Frontal cortex (tissue), 3 donors: ENCODE measurements at regions not wholly inside any gene's neighbourhood (a gene's known extent, or its start where the extent isn't known, plus 50 kb on each side); places are given as distances from the start of the nearest gene placed in this dataset.

Source experiments
- DNase-seq, 2 donors: peaks; one replicate each; pipeline ENCODE4 v3.0.0; 2012; ENCODE audit warnings: low spot score in 2 of 2
- FAIRE-seq: peaks from 2 replicates; lab custom pipeline; 2012; peaks lifted over from hg19 to GRCh38; lab: Jason Lieb, UNC
- donor health status: control.
- donor health status: control.
- donor health status: control.

DNA sequence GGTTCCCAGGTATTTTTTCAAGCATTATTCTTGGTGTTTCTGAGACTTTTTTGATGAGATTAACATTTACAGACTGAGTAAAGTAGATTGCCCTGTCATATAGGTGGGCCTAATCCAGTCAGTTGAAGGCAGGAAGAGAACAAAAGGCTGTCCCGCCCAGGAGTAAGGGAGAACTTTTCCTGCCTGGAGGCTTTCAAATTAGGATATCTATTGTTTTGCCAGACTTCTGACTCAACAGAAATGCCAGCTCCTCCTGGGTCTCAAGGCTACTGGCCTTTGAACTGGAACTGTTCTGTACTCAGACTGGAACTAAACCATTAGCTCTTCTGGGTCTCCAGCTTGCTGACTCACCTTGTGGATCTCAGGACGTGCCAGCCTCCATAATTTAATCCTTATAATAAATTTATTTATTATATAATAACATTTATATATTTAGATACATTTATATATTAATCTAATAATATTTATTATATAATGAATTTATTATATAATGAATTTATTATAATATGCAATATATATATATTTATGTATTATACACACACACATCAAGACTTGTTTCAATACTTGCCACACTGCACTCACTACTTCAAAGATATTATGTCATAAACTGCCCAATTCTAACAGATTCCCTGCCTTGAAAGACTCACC lies 510.8 kb upstream of the B3GALT2 start:
- DNase-seq (no peak), FAIRE-seq (no peak)

GRCh38 chr1:193694741-193695140 lies 508.3 kb upstream of the B3GALT2 start:
- DNase-seq (no peak), FAIRE-seq (no peak)

DNA sequence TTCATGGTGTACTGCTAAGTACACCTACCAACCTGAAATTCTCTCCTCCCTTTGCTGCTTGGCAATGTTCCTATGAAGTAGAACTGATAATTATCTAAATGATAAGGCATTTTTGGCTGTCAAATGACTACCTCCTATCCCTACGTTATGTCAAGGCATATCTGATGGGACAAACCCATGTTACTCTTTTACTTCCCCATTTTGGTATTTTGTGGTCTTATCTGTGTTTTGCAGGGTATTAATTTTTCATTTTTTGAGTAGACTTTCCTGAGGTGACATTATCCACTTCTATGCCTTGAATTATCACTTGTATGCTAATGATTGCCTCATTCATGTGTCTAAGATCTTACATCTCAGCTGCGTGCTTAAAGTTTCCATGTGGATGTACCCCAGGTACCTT lies 499.6 kb upstream of the B3GALT2 start:
- DNase-seq (no peak), FAIRE-seq (no peak)

DNA sequence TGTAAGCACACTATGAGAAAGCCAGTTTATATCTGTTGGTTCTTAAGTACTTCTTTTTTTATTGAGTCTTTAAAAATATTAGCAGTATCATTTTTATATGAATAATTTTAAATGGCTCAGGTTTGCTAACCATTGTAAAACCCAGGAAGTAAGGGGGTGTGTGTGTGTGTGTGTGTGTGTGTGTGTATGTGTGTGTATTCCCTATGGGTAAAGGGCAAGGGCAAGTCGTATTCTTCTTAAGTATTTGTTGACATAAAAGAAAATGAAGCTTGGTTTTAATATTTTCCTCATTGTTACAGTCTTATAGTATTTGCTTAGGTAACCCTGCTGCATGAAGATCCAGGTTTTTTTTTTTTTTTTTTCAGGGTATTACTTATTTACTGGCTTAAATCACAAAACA lies 495.0 kb upstream of the B3GALT2 start:
- DNase-seq (no peak), FAIRE-seq (no peak)

GRCh38 chr1:193680924-193681316 lies 494.5 kb upstream of the B3GALT2 start:
- no peak for FAIRE-seq
- DNase-seq = no peak

DNA sequence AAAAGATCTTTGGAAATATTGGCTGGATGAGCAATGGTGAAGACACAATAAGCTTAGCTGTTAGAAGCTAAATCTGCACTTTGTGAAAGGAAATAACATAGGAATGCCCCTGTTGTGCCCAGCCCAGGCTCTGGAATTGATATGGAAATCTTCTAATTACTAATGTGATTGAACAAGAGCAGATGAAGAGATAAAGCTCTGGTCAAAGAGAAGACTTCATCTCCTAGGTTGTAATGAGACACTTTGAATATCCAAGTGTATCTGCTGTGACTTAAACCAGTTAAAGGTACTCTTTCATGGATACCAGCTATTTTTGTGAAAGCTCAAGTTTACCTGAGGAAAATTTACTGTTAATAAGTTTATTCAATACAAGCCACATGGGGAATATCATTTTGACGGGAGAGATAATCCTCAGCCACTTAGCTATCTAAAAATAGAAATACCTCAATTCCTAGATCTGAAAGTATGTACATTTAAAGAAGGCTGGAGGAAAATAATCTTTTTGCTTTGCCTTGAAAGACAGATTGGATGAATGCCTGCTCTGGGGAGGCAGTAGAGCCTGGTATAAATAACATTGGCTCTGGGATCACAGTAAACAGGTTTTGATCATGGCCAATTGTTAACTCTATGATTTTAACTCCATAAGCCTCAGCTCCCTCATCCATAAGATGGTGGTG lies 494.0 kb upstream of the B3GALT2 start:
- FAIRE-seq (no peak), DNase-seq (no peak)

GRCh38 chr1:193677874-193678273 lies 491.5 kb upstream of the B3GALT2 start:
- no peak for DNase-seq
- no peak for FAIRE-seq

- FAIRE-seq = no peak
These were observed 490.7 kb upstream of the B3GALT2 start for GRCh38 chr1:193676996-193677549.

DNA sequence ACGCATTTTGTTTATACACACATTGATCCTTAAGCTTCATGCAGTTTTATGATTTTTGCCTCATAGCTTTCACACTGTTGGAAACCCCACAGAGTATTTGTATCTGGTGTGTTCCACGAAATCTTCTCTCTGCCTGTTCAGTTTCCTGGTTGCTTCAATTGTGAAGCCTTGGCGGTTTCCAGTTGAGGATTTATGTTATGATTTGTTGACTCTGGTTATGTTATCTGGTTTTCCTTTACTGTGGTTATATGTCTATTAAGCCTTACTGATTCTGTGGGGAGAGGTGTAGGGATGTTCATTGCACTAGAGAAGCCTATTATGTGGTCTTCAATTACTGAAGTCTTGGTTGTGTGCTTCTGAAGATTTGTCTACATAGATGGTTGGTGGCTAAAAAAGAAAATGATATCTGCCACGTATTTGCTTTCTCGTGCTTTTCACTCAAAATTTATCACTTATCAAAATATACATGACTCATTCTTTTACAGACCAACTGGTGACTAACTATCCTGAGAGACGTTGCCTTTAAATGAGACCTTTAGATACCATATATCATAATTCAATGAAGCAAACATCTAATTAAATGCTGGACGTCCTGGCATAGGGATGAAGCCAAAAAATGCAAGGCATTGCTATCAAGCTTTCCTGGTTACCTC lies 488.0 kb upstream of the B3GALT2 start:
- FAIRE-seq = no peak
- no peak for DNase-seq

More at GRCh38 chr1:193676996-193677549, 490.7 kb upstream of the B3GALT2 start:
- no peak for DNase-seq

GRCh38 chr1:193666485-193667083 lies 480.2 kb upstream of the B3GALT2 start:
- no peak for DNase-seq
- no peak for FAIRE-seq

- FAIRE-seq (no peak), DNase-seq (no peak)
These were observed 477.6 kb upstream of the B3GALT2 start for GRCh38 chr1:193663965-193664364.

GRCh38 chr1:193662030-193662429 lies 475.6 kb upstream of the B3GALT2 start:
- no peak for FAIRE-seq

GRCh38 chr1:193661385-193661784 lies 475.0 kb upstream of the B3GALT2 start:
- DNase-seq = no peak

More at GRCh38 chr1:193662030-193662429, 475.6 kb upstream of the B3GALT2 start:
- DNase-seq = no peak

GRCh38 chr1:193660428-193660827 lies 474.0 kb upstream of the B3GALT2 start:
- FAIRE-seq (no peak), DNase-seq (no peak)

More at GRCh38 chr1:193661385-193661784, 475.0 kb upstream of the B3GALT2 start:
- FAIRE-seq = no peak

GRCh38 chr1:193658691-193659090 lies 472.3 kb upstream of the B3GALT2 start:
- DNase-seq (no peak), FAIRE-seq (no peak)

GRCh38 chr1:193658081-193658480 lies 471.7 kb upstream of the B3GALT2 start:
- FAIRE-seq = no peak
- no peak for DNase-seq

GRCh38 chr1:193657552-193657951 lies 471.1 kb upstream of the B3GALT2 start:
- no peak for FAIRE-seq
- DNase-seq = no peak

DNA sequence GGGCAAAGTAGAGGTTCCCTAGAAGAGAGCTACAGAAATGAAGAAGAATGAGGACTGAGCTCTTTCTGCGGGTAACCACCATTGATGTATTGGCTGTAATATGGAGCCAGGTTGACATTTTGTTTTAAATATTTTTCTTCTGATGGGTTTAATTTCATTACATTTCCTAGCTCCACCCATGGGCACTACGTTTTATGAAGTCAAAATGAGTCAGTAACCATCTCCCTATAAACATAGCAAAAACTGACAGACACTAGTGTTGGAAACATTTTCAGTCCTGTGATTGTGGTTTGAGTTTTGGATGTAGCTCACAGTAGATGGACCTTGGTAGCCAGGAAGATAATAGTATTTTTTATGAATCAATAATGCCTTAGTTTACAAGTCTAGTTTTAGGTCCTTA lies 470.4 kb upstream of the B3GALT2 start:
- FAIRE-seq (no peak), DNase-seq (no peak)

DNA sequence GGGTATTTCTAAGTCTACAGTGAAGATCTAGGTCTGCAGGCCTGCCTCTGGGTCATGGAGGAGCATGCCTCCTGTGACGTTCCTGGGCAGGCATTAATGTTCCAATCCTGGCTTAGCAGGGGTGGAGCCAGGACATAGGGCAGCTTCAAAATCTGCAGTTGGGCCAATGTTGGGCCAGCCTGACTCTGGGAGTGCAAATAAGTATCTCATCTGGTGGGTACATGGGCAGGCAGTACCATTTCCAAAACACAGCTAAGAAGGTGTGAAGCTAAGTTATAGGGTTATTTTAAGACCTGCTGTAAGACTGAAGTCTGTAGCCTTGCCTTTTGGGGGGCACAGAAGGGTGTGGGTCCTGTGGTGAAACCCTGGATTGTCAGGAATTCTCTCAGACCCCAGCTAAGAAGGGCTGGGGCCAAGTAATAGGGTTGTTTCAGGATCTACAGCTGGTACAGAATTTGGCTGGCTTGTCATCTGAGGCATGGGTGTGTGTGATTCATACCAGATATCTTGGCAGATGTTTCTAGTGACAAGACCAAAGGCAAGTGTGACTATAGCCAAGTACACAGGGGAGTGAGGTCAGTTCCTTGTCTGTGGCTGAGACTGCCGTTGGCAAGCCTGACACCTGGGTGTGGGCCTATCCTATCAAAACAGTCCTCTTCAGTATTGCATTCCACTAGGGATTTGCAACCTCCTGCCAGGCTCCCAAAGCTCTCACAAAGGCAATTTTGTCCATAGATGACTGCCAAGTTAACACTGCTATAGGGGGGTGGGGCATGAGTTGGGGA lies 468.7 kb upstream of the B3GALT2 start:
- no peak for DNase-seq
- FAIRE-seq = no peak

- FAIRE-seq (no peak), DNase-seq (no peak)
These were observed 463.2 kb upstream of the B3GALT2 start for GRCh38 chr1:193649587-193649986.
